Uterus (tissue), 2 donors: ENCODE measurements at regions not wholly inside any gene's neighbourhood (a gene's known extent, or its start where the extent isn't known, plus 50 kb on each side); places are given as distances from the start of the nearest gene placed in this dataset.

Experiments used
- CTCF ChIP-seq, 4 experiments: fragments of 200-600 bp in 2 of 4; fragments of 450-650 bp in 2 of 4; sonication (generic) in 2 of 4; IDR thresholded peaks; one replicate each; pipeline ENCODE4 v1.5.1; 2016 to 2019; ENCODE audit warnings: antibody characterized with exemption in 4 of 4, mild to moderate bottlenecking in 2 of 4, moderate library complexity in 1 of 4
- POLR2A ChIP-seq, 2 donors: fragments of 450-650 bp; IDR thresholded peaks; one replicate each; pipeline ENCODE4 v1.6.1; 2016; ENCODE audit warnings: antibody characterized with exemption in 2 of 2, mild to moderate bottlenecking in 1 of 2, moderate library complexity in 1 of 2

GRCh38 chr17:5695480-5695879, 111.2 kb upstream of the NLRP1 start:
- TF ChIP-seq CTCF (IDR thresholded peaks at IDR 0.05) (no peak), POLR2A (IDR thresholded peaks at IDR 0.05) (no peak)
